ENCODE measurements at regions not wholly inside any gene's neighbourhood (a gene's known extent, or its start where the extent isn't known, plus 50 kb on each side); places are given as distances from the start of the nearest gene placed in this dataset.

GRCh38 chr5:105685884-105686283 is 1984.9 kb downstream of the EFNA5 start:
- Histone ChIP-seq H3K9ac (replicated peaks; ENCODE audit: extremely low read depth, insufficient read depth, low read length) (no peak overlapping the region), H3K9me3 (replicated peaks; ENCODE audit: control insufficient read depth, insufficient read depth, low read length) (no peaks in the 10 kb centered on the region), H3K9me1 (replicated peaks; ENCODE audit: control insufficient read depth, extremely low read depth, insufficient read depth, low read length) (no peaks in the 10 kb centered on the region), H2AFZ (ENCODE audit: low read depth, low read length) (no peak overlapping the region), H4K20me1 (replicated peaks; ENCODE audit: control insufficient read depth, extremely low read depth, insufficient read depth, low read length) (no peaks in the 10 kb centered on the region), H3K4me1 (ENCODE audit: control insufficient read depth, extremely low read depth, insufficient read depth, low read length) (no peaks in the 10 kb centered on the region), H3K4me3 (replicated peaks in 1 of 3; ENCODE audit: insufficient read depth in 1 of 3, low read depth in 1 of 3, low read length in 3 of 3) (no peak overlapping the region), H3K4me2 (ENCODE audit: insufficient read depth, low read length) (no peak overlapping the region), H3K79me2 (ENCODE audit: control insufficient read depth, insufficient read depth, low read length) (no peaks in the 10 kb centered on the region), H3K36me3 (ENCODE audit: control insufficient read depth in 2 of 2, extremely low read depth in 1 of 2, insufficient read depth in 2 of 2, low read length in 2 of 2) (no peaks in the 10 kb centered on the region), H3K27ac (ENCODE audit: insufficient read depth, low read depth, low read length) (no peak overlapping the region), H3K27me3 (ENCODE audit: control insufficient read depth in 2 of 2, insufficient read depth in 2 of 2, low read length in 2 of 2) (no peaks in the 10 kb centered on the region)
- no peak for DNase-seq (ENCODE audit: low read depth, low spot score)
- TF ChIP-seq FOS (IDR thresholded peaks at IDR 0.05; ENCODE audit: borderline replicate concordance, insufficient read depth, low read length) (no peak), EZH2 (IDR thresholded peaks at IDR 0.05; ENCODE audit: borderline replicate concordance, low read depth, low read length, severe bottlenecking) (no peak), JUN (IDR thresholded peaks at IDR 0.05; ENCODE audit: borderline replicate concordance, insufficient read depth, insufficient read length, low read depth) (no peak), POLR2AphosphoS5 (IDR thresholded peaks at IDR 0.05; ENCODE audit: insufficient read depth, low read depth, low read length) (no peak), POLR2A (IDR thresholded peaks at IDR 0.05; ENCODE audit: low read depth, low read length) (no peak), CTCF (IDR thresholded peaks at IDR 0.05; ENCODE audit: extremely low read depth in 1 of 2, insufficient read depth in 1 of 2, low read depth in 1 of 2, low read length in 2 of 2) (no peak), MYC (IDR thresholded peaks at IDR 0.05; ENCODE audit: low read depth, low read length) (no peak), MAX (IDR thresholded peaks at IDR 0.05; ENCODE audit: insufficient read depth, insufficient read length) (no peak), GATA2 (IDR thresholded peaks at IDR 0.05; ENCODE audit: insufficient read depth, insufficient read length, low read depth, low read length) (no peak)
- CTCF ChIA-PET: no interaction called here
- no TSS peak for BruUV-seq (replicated peaks)
- dilution Hi-C loops (cut with MboI; ENCODE audit: extremely low pct_ligation_motif_present, low sequenced_read_pairs): no loop called here
- POLR2A ChIA-PET: no interaction called here
- no peak for FAIRE-seq
- intact Hi-C loops (cut with micrococcal nuclease): no loop called here

Data from endothelial cell of umbilical vein (primary cell).